ENCODE measurements at regions not wholly inside any gene's neighbourhood (a gene's known extent, or its start where the extent isn't known, plus 50 kb on each side); places are given as distances from the start of the nearest gene placed in this dataset.

- TF ChIP-seq CTCF (IDR thresholded peaks at IDR 0.05 in 2 of 3, conservative IDR thresholded peaks at IDR 0.05 in 1 of 3; ENCODE audit: control insufficient read depth in 2 of 3, extremely low read depth in 1 of 3, insufficient read depth in 1 of 3, low read depth in 3 of 3, low read length in 3 of 3) (no peak), CBX3 (IDR thresholded peaks at IDR 0.05; ENCODE audit: borderline replicate concordance, low read depth) (no peak), EZH2 (IDR thresholded peaks at IDR 0.05; ENCODE audit: borderline replicate concordance, control insufficient read depth, low read depth, low read length) (no peak), POLR2AphosphoS5 (IDR thresholded peaks at IDR 0.05; ENCODE audit: low read length) (no peak), SREBF1 (IDR thresholded peaks at IDR 0.05; ENCODE audit: low read length) (no peak), POLR2AphosphoS2 (IDR thresholded peaks at IDR 0.05; ENCODE audit: low read depth, low read length) (no peak), FOS (IDR thresholded peaks at IDR 0.05; ENCODE audit: borderline replicate concordance, extremely low read depth, insufficient read length) (no peak), ESRRA (IDR thresholded peaks at IDR 0.05; ENCODE audit: low read length) (no peak), JUND (IDR thresholded peaks at IDR 0.05; ENCODE audit: low read depth, low read length) (no peak), TAF1 (IDR thresholded peaks at IDR 0.05; ENCODE audit: borderline replicate concordance, low read depth, low read length) (no peak), POLR2A (IDR thresholded peaks at IDR 0.05; ENCODE audit: low read depth, low read length) (no peak), BHLHE40 (IDR thresholded peaks at IDR 0.05; ENCODE audit: borderline replicate concordance in 1 of 2, low read depth in 2 of 2, low read length in 1 of 2) (no peak)
- TF ChIP-seq, protein P1, sequence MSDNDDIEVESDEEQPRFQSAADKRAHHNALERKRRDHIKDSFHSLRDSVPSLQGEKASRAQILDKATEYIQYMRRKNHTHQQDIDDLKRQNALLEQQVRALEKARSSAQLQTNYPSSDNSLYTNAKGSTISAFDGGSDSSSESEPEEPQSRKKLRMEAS (IDR thresholded peaks at IDR 0.05; ENCODE audit: low read depth, low read length) = no peak
- TF ChIP-seq, protein P2, sequence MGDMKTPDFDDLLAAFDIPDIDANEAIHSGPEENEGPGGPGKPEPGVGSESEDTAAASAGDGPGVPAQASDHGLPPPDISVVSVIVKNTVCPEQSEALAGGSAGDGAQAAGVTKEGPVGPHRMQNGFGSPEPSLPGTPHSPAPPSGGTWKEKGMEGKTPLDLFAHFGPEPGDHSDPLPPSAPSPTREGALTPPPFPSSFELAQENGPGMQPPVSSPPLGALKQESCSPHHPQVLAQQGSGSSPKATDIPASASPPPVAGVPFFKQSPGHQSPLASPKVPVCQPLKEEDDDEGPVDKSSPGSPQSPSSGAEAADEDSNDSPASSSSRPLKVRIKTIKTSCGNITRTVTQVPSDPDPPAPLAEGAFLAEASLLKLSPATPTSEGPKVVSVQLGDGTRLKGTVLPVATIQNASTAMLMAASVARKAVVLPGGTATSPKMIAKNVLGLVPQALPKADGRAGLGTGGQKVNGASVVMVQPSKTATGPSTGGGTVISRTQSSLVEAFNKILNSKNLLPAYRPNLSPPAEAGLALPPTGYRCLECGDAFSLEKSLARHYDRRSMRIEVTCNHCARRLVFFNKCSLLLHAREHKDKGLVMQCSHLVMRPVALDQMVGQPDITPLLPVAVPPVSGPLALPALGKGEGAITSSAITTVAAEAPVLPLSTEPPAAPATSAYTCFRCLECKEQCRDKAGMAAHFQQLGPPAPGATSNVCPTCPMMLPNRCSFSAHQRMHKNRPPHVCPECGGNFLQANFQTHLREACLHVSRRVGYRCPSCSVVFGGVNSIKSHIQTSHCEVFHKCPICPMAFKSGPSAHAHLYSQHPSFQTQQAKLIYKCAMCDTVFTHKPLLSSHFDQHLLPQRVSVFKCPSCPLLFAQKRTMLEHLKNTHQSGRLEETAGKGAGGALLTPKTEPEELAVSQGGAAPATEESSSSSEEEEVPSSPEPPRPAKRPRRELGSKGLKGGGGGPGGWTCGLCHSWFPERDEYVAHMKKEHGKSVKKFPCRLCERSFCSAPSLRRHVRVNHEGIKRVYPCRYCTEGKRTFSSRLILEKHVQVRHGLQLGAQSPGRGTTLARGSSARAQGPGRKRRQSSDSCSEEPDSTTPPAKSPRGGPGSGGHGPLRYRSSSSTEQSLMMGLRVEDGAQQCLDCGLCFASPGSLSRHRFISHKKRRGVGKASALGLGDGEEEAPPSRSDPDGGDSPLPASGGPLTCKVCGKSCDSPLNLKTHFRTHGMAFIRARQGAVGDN (IDR thresholded peaks at IDR 0.05) = no peak
These were observed 80.8 kb downstream of the CD200 start for GRCh38 chr3:112413722-112414121.
